ENCODE measurements at regions not wholly inside any gene's neighbourhood (a gene's known extent, or its start where the extent isn't known, plus 50 kb on each side); places are given as distances from the start of the nearest gene placed in this dataset.

- H3K36me3 ChIP-seq (replicated peaks; ENCODE audit: insufficient read depth, low read depth): no peaks in the 10 kb centered on the region
- H3K4me2 ChIP-seq: no peak overlapping the region
- no peaks in the 10 kb centered on the region for H3K9me3 ChIP-seq (ENCODE audit: low read depth)
- 94% methylated on average over 3 of the region's 3 CpGs for WGBS (ENCODE audit: low lambda C conversion rate, missing lambda C conversion rate)
- no peaks in the 10 kb centered on the region for H3K9me2 ChIP-seq (replicated peaks; ENCODE audit: insufficient read depth)
- no peaks in the 10 kb centered on the region for H4K20me1 ChIP-seq (ENCODE audit: insufficient read depth, poor library complexity, severe bottlenecking)
- TF ChIP-seq CTCF (IDR thresholded peaks at IDR 0.05; ENCODE audit: poor library complexity) (no peak), EZH2phosphoT487 (IDR thresholded peaks at IDR 0.05; ENCODE audit: low read depth, severe bottlenecking, unreplicated experiment) (no peak), EZH2 (IDR thresholded peaks at IDR 0.05; ENCODE audit: borderline replicate concordance) (no peak)
- no peak overlapping the region for H2AFZ ChIP-seq
- H3K79me2 ChIP-seq: no peaks in the 10 kb centered on the region
- DNase-seq (ENCODE audit: low spot score): no peak
- H3K4me3 ChIP-seq: no peak overlapping the region
- no peaks in the 10 kb centered on the region for H3K27me3 ChIP-seq
- H3K27ac ChIP-seq: no peak overlapping the region
- no peaks in the 10 kb centered on the region for H3K4me1 ChIP-seq (ENCODE audit: insufficient read depth)
Observed at GRCh38 chr5:23319901-23320300, 187.5 kb upstream of the PRDM9 start.

GRCh38 chr5:23318960-23319359 is 188.4 kb upstream of the PRDM9 start:
- Histone ChIP-seq H3K9me3 (ENCODE audit: low read depth) (no peaks in the 10 kb centered on the region), H3K79me2 (no peaks in the 10 kb centered on the region), H4K20me1 (ENCODE audit: insufficient read depth, poor library complexity, severe bottlenecking) (no peaks in the 10 kb centered on the region), H2AFZ (no peak overlapping the region), H3K36me3 (replicated peaks; ENCODE audit: insufficient read depth, low read depth) (no peaks in the 10 kb centered on the region), H3K4me1 (ENCODE audit: insufficient read depth) (no peaks in the 10 kb centered on the region), H3K27ac (no peak overlapping the region), H3K27me3 (no peaks in the 10 kb centered on the region), H3K4me2 (no peak overlapping the region), H3K4me3 (no peak overlapping the region), H3K9me2 (replicated peaks; ENCODE audit: insufficient read depth) (no peaks in the 10 kb centered on the region)
- TF ChIP-seq EZH2phosphoT487 (IDR thresholded peaks at IDR 0.05; ENCODE audit: low read depth, severe bottlenecking, unreplicated experiment) (no peak), EZH2 (IDR thresholded peaks at IDR 0.05; ENCODE audit: borderline replicate concordance) (no peak), CTCF (IDR thresholded peaks at IDR 0.05; ENCODE audit: poor library complexity) (no peak)
- no peak for DNase-seq (ENCODE audit: low spot score)
- 100% methylated on average over 2 of the region's 2 CpGs for WGBS (ENCODE audit: low lambda C conversion rate, missing lambda C conversion rate)

GRCh38 chr5:23318166-23318565 is 189.2 kb upstream of the PRDM9 start:
- WGBS (ENCODE audit: low lambda C conversion rate, missing lambda C conversion rate): 100% methylated on average over 1 of the region's 1 CpG
- Histone ChIP-seq H3K4me3 (no peak overlapping the region), H2AFZ (no peak overlapping the region), H3K27ac (no peak overlapping the region), H3K27me3 (no peaks in the 10 kb centered on the region), H3K4me2 (no peak overlapping the region), H3K9me2 (replicated peaks; ENCODE audit: insufficient read depth) (no peaks in the 10 kb centered on the region), H3K4me1 (ENCODE audit: insufficient read depth) (no peaks in the 10 kb centered on the region), H3K36me3 (replicated peaks; ENCODE audit: insufficient read depth, low read depth) (no peaks in the 10 kb centered on the region), H3K79me2 (no peaks in the 10 kb centered on the region), H4K20me1 (ENCODE audit: insufficient read depth, poor library complexity, severe bottlenecking) (no peaks in the 10 kb centered on the region), H3K9me3 (ENCODE audit: low read depth) (no peaks in the 10 kb centered on the region)
- TF ChIP-seq EZH2phosphoT487 (IDR thresholded peaks at IDR 0.05; ENCODE audit: low read depth, severe bottlenecking, unreplicated experiment) (no peak), CTCF (IDR thresholded peaks at IDR 0.05; ENCODE audit: poor library complexity) (no peak), EZH2 (IDR thresholded peaks at IDR 0.05; ENCODE audit: borderline replicate concordance) (no peak)
- no peak for DNase-seq (ENCODE audit: low spot score)

GRCh38 chr5:23316060-23316591 is 191.3 kb upstream of the PRDM9 start:
- no peaks in the 10 kb centered on the region for H3K9me2 ChIP-seq (replicated peaks; ENCODE audit: insufficient read depth)
- no peaks in the 10 kb centered on the region for H3K79me2 ChIP-seq
- H3K4me1 ChIP-seq (ENCODE audit: insufficient read depth): no peaks in the 10 kb centered on the region
- H3K27ac ChIP-seq: no peak overlapping the region
- H2AFZ ChIP-seq: no peak overlapping the region
- no peaks in the 10 kb centered on the region for H4K20me1 ChIP-seq (ENCODE audit: insufficient read depth, poor library complexity, severe bottlenecking)
- no peaks in the 10 kb centered on the region for H3K36me3 ChIP-seq (replicated peaks; ENCODE audit: insufficient read depth, low read depth)
- no peak overlapping the region for H3K4me2 ChIP-seq
- TF ChIP-seq CTCF (IDR thresholded peaks at IDR 0.05; ENCODE audit: poor library complexity): no peak
- no peak for TF ChIP-seq EZH2 (IDR thresholded peaks at IDR 0.05; ENCODE audit: borderline replicate concordance)
- no peak for TF ChIP-seq EZH2phosphoT487 (IDR thresholded peaks at IDR 0.05; ENCODE audit: low read depth, severe bottlenecking, unreplicated experiment)
- H3K27me3 ChIP-seq: no peaks in the 10 kb centered on the region
- DNase-seq (ENCODE audit: low spot score): no peak
- no peaks in the 10 kb centered on the region for H3K9me3 ChIP-seq (ENCODE audit: low read depth)
- H3K4me3 ChIP-seq: no peak overlapping the region
- 27% methylated on average over 1 of the region's 1 CpG for WGBS (ENCODE audit: low lambda C conversion rate, missing lambda C conversion rate)

Data from hepatocyte (in vitro differentiated cells).